OCI-LY7 (cell line): ENCODE measurements at regions not wholly inside any gene's neighbourhood (a gene's known extent, or its start where the extent isn't known, plus 50 kb on each side); places are given as distances from the start of the nearest gene placed in this dataset.
A peak's percentile ranks its signal among the peaks of the same experiment; 100 is the strongest.

Experiments used
- BruUV-seq: library from RNA; stranded (reverse); fragments of 400-500 nt; replicated peaks from 2 replicates; lab custom pipeline; 2021; lab: Mats Ljungman, UMichigan
- CTCF ChIA-PET: fragments of 300-600 bp; sonication (Branson Sonifier 250); formaldehyde crosslinking; loops from one replicate; lab custom pipeline; 2022; ENCODE audit warnings: antibody characterized with exemption; ENCODE audit not compliant: unreplicated experiment; lab: Charles Lee
- POLR2A ChIA-PET: fragments of 300-600 bp; sonication (Branson Sonifier 250); formaldehyde crosslinking; loops from one replicate; lab custom pipeline; 2022; ENCODE audit warnings: antibody characterized with exemption; lab: Charles Lee
- DNase-seq: peaks from one replicate; pipeline ENCODE4 v3.0.0-alpha.2; 2015; ENCODE audit warnings: low spot score
- H2AFZ ChIP-seq: fragments of 200-600 bp; sonication (generic), shearing (Covaris generic); 2 replicates; pipeline ENCODE4 v1.6.1; 2014; ENCODE audit warnings: mild to moderate bottlenecking, antibody characterized with exemption, low read length, moderate library complexity
- H3K27ac ChIP-seq: fragments of 200-600 bp; sonication (generic); 2 replicates; pipeline ENCODE4 v1.5.1; 2014; ENCODE audit warnings: mixed run types, low read depth, mild to moderate bottlenecking, moderate library complexity, low read length, inconsistent platforms; ENCODE audit not compliant: poor library complexity, severe bottlenecking
- H3K36me3 ChIP-seq: fragments of 200-600 bp; sonication (generic); 2 replicates; pipeline ENCODE4 v1.6.1; 2014; ENCODE audit warnings: mild to moderate bottlenecking, antibody characterized with exemption, low read length, moderate library complexity, mixed read lengths; ENCODE audit not compliant: insufficient read depth
- H3K4me1 ChIP-seq: fragments of 200-600 bp; sonication (generic); 2 replicates; pipeline ENCODE4 v1.5.1; 2014; ENCODE audit warnings: mild to moderate bottlenecking, low read length; ENCODE audit not compliant: insufficient read depth, poor library complexity, severe bottlenecking
- H3K4me2 ChIP-seq: fragments of 200-600 bp; sonication (generic); 2 replicates; pipeline ENCODE4 v1.6.1; 2014; ENCODE audit warnings: mild to moderate bottlenecking, low read length
- H3K4me3 ChIP-seq: fragments of 200-600 bp; sonication (generic); 2 replicates; pipeline ENCODE4 v1.5.1; 2014; ENCODE audit warnings: mild to moderate bottlenecking, low read depth, low read length; ENCODE audit not compliant: poor library complexity, severe bottlenecking
- H3K79me2 ChIP-seq: fragments of 200-600 bp; sonication (generic); 2 replicates; pipeline ENCODE4 v1.6.1; 2016; ENCODE audit warnings: low read depth, mild to moderate bottlenecking, low read length, moderate library complexity, mixed read lengths; ENCODE audit not compliant: insufficient read depth
- H3K9me2 ChIP-seq: fragments of 200-600 bp; sonication (generic); 2 replicates; pipeline ENCODE4 v1.6.1; 2016; ENCODE audit warnings: mild to moderate bottlenecking, low read length, mixed read lengths; ENCODE audit not compliant: insufficient read depth
- H3K9me3 ChIP-seq: fragments of 200-600 bp; sonication (generic); 2 replicates; pipeline ENCODE4 v1.6.1; 2014; ENCODE audit warnings: mild to moderate bottlenecking, mixed run types, low read length, mixed read lengths
- H4K20me1 ChIP-seq: fragments of 200-600 bp; sonication (generic); 2 replicates; pipeline ENCODE4 v1.6.1; 2014; ENCODE audit warnings: mild to moderate bottlenecking, antibody characterized with exemption, low read length, moderate library complexity, mixed read lengths; ENCODE audit not compliant: insufficient read depth
- CTCF ChIP-seq: fragments of 200-600 bp; sonication (generic); conservative IDR thresholded peaks from 2 replicates; pipeline ENCODE4 v1.5.1; 2014; ENCODE audit warnings: mild to moderate bottlenecking, antibody characterized with exemption, low read length, moderate library complexity, mixed read lengths
- EZH2phosphoT487 ChIP-seq: fragments of 200-600 bp; sonication (generic); IDR thresholded peaks from 2 replicates; pipeline ENCODE4 v1.6.1; 2018; ENCODE audit warnings: low read depth, borderline replicate concordance, mild to moderate bottlenecking, mixed run types, antibody characterized with exemption, low read length, moderate library complexity, mixed read lengths
- intact Hi-C: fragments of 100-400 bp; cut with micrococcal nuclease; formaldehyde crosslinking; loops from one replicate; pipeline ENCODE4 v1.10.0; 2022; ENCODE audit not compliant: unreplicated experiment

- ChIA-PET CTCF (no interaction called here), POLR2A (no interaction called here)
- Histone ChIP-seq H3K79me2 (no peaks in the 10 kb centered on the region), H2AFZ (no peak overlapping the region), H3K27ac (no peak overlapping the region), H3K4me2 (no peak overlapping the region), H3K4me3 (no peak overlapping the region), H3K9me3 (no peaks in the 10 kb centered on the region), H4K20me1 (no peaks in the 10 kb centered on the region), H3K4me1 (no peaks in the 10 kb centered on the region), H3K36me3 (no peaks in the 10 kb centered on the region), H3K9me2 (no peaks in the 10 kb centered on the region)
- no TSS peak for BruUV-seq
- DNase-seq: no peak
- intact Hi-C loops: no loop called here
- no peak for TF ChIP-seq CTCF
- TF ChIP-seq EZH2phosphoT487: no peak
These were observed 144.2 kb downstream of the IRF8 start for GRCh38 chr16:86042996-86043725.

GRCh38 chr16:86044241-86044671 lies 145.3 kb downstream of the IRF8 start:
- ChIA-PET CTCF (no interaction called here), POLR2A (no interaction called here)
- Histone ChIP-seq H3K4me3 (no peak overlapping the region), H3K9me2 (no peaks in the 10 kb centered on the region), H4K20me1 (no peaks in the 10 kb centered on the region), H3K27ac (no peak overlapping the region), H3K79me2 (no peaks in the 10 kb centered on the region), H3K9me3 (no peaks in the 10 kb centered on the region), H3K4me2 (no peak overlapping the region), H3K36me3 (no peaks in the 10 kb centered on the region), H3K4me1 (no peaks in the 10 kb centered on the region), H2AFZ (no peak overlapping the region)
- peak; percentile 46 for DNase-seq
- BruUV-seq: no TSS peak
- intact Hi-C loops: no loop called here
- no peak for TF ChIP-seq EZH2phosphoT487
- peak; percentile 85 for TF ChIP-seq CTCF

GRCh38 chr16:86044881-86045590 lies 146.1 kb downstream of the IRF8 start:
- Histone ChIP-seq H3K27ac (no peak overlapping the region), H3K9me2 (no peaks in the 10 kb centered on the region), H3K4me1 (no peaks in the 10 kb centered on the region), H3K4me3 (no peak overlapping the region), H3K36me3 (no peaks in the 10 kb centered on the region), H2AFZ (no peak overlapping the region), H3K4me2 (no peak overlapping the region), H4K20me1 (no peaks in the 10 kb centered on the region), H3K79me2 (no peaks in the 10 kb centered on the region), H3K9me3 (no peaks in the 10 kb centered on the region)
- peak; percentile 10 for DNase-seq
- ChIA-PET CTCF (no interaction called here), POLR2A (no interaction called here)
- BruUV-seq: no TSS peak
- intact Hi-C loops: no loop called here
- TF ChIP-seq CTCF: no peak
- no peak for TF ChIP-seq EZH2phosphoT487
